GM19468 (cell line): ENCODE measurements at regions not wholly inside any gene's neighbourhood (a gene's known extent, or its start where the extent isn't known, plus 50 kb on each side); places are given as distances from the start of the nearest gene placed in this dataset.

Experiments used
- ATAC-seq: cut with Tn5 transposase; IDR thresholded peaks from one replicate; pipeline ENCODE4 v1.9.1; 2021; ENCODE audit warnings: mild to moderate bottlenecking, moderate library complexity, moderate number of reproducible peaks; ENCODE audit not compliant: unreplicated experiment; ENCODE audit errors: extremely low read depth

DNA sequence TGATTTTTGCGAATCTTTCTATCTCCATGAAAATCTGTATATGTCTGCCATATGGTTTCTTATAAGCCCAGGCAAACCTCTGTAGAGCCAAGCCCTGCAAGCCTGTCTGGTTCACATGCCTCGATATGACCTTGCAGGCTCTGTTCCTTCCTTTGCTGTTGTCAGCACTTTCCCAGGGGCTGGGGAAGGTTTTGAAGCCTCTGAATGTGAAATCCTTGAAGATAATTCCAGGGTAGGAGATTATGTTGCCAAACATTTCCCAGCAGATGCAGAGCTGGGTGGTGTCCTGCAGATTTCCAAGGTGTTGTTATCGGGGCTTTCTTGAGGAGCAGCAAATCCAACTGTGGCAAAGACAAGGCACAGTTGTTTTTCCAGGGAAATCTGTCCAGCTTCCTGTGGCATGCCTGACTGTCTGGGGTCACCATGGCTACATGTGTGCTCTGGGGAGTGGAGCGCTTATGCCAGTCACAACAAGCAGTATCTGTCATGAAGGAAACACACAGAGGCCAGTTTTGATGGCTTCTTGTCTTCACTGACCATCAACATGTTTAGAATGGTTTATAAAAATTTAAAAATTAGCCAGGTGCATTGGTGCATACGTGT lies 60.7 kb upstream of the RPS23 start:
- ATAC-seq: no peak

DNA sequence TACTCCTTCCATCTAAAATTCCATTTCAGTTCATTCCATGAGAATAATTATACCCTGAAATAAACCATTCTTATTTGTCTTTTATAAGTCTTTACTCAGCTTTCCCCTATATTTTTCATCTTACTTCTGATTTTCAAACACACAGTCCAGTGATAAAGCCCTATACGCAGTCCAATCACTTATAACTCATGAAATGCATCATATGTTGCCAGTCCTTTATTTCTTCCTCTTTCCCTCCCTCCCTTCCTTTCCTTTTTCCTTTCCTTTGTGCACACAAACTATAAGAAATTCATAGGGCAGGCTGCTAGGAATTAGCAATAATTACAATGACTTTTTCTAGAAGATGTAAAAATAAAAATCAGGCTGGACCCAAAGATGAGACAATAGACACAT lies 58.8 kb upstream of the RPS23 start:
- no peak for ATAC-seq

GRCh38 chr5:82336226-82336958 lies 58.2 kb upstream of the RPS23 start:
- no peak for ATAC-seq

GRCh38 chr5:82335806-82336205 lies 57.7 kb upstream of the RPS23 start:
- ATAC-seq: no peak

DNA sequence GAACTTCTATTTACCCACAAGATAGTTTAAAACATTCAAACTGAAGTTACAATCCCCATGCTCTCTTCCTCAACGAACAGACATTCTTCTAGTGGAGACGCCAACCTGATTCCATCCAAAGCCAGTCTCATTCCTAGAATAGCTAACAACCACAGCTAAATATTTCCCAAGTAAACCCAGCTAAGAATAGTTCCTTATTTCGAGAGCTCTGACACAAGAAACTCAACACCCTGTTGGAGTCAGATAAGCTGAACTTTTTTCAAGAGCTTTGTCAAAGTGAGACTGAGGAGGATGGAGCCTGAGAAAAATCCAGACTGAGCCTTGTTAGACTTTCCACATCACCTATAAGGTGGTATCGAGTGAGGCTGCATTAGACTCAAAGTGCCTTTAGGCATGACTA lies 56.7 kb upstream of the RPS23 start:
- ATAC-seq: no peak

- ATAC-seq: no peak
Measured at GRCh38 chr5:82334085-82334692, 56.0 kb upstream of the RPS23 start.

GRCh38 chr5:82332886-82333615 lies 54.9 kb upstream of the RPS23 start:
- ATAC-seq: no peak

DNA sequence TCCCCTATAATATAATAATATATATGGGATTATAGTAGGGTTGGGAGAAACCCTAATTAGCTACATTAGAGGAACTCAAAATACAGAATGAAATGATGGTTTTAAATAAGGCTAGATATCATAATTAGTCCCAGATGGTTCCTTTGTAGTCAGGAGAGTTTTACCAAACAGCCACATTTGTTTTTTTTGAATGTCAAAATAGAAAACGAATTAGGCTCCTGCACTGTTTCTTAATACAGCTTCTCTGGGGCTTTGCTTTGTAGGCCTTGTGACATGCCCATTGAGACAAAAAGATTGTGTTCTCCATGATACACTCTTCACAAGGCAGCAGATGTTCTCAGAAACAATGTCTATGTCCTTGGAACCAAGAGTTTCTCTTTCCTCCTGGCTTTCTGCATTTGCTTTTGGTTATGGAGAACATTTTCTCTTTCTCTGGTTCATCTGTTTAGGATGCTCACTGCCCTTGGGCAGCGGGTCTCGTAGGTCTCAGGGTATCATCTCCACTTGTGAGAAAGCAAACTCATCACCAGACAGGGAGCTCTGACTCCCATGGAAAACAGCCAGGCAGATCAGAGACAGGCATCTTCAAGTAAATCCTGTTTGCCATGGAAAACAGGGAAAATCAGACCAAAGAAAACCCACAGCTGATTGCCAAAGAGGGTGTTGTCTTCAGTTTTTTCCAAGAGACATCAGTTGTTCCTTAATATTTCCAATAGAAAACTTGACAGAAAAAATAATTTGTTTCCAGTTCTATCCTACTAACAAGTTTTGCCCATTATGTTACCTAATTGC lies 54.1 kb upstream of the RPS23 start:
- ATAC-seq: no peak

- ATAC-seq: no peak
Measured at GRCh38 chr5:82331557-82331956, 53.4 kb upstream of the RPS23 start.

- no peak for ATAC-seq
Measured at GRCh38 chr5:82330530-82331270, 52.5 kb upstream of the RPS23 start.

DNA sequence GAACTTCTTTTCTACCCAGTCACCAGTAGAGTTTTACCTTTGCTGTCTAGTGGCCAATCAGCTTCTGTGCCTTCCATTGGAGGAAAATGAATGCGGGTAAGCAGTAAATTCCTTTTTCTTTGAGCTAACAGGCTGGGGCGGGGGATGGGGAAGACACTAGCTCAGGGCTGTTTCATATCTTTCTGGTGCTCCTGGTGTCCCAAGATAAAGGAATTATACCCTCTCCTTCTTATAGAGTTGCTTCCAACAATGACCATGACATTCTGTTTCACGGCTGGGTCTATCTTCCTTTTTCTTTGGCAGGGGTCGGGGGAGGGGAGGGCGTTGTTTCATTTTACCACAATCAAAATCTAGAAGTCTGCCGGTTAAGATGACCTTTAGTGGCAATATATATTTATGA lies 51.2 kb upstream of the RPS23 start:
- ATAC-seq: no peak
